Body of pancreas (tissue), 4 donors: ENCODE measurements at regions not wholly inside any gene's neighbourhood (a gene's known extent, or its start where the extent isn't known, plus 50 kb on each side); places are given as distances from the start of the nearest gene placed in this dataset.
"Not testable (repeated sequence)": the region's sequence is repeated elsewhere in the genome, so short reads cannot be mapped to it uniquely, and the experiment has no call there.

Experiments
- ATAC-seq: fragments of 150-250 bp; one replicate; pipeline ENCODE4 v1.9.1; 2016
- DNase-seq, 4 donors: peaks; one replicate each; pipeline ENCODE4 v3.0.0-alpha.2; 2019
- H3K27ac ChIP-seq, 4 donors: fragments of 200-600 bp; sonication (generic); 1 replicate in 3 of 4; 2 replicates in 1 of 4; pipeline versions ENCODE4 v1.5.1 to v1.6.1; 2016 to 2019; ENCODE audit warnings: mild to moderate bottlenecking in 1 of 4, mixed read lengths in 1 of 4, moderate library complexity in 1 of 4
- H3K27me3 ChIP-seq, 2 donors: fragments of 200-600 bp; sonication (generic); one replicate each; pipeline ENCODE4 v1.6.0; 2016; ENCODE audit warnings: mild to moderate bottlenecking in 1 of 2
- H3K36me3 ChIP-seq, 2 donors: fragments of 200-600 bp; sonication (generic); replicated peaks in 1 of 2; 2 replicates each; pipeline ENCODE4 v1.5.1; 2016; ENCODE audit warnings: low read depth in 2 of 2; ENCODE audit not compliant: insufficient read depth in 1 of 2
- H3K4me1 ChIP-seq: fragments of 200-600 bp; sonication (generic); one replicate; pipeline ENCODE4 v1.6.0; 2016
- H3K4me3 ChIP-seq, 2 donors: fragments of 200-600 bp; sonication (generic); 1 replicate in 1 of 2; 2 replicates in 1 of 2; pipeline ENCODE4 v1.5.1; 2016 to 2019
- H3K9me3 ChIP-seq, 3 donors: fragments of 200-600 bp; sonication (generic); 1 replicate in 2 of 3; 2 replicates in 1 of 3; pipeline ENCODE4 v1.5.1; 2016
- CTCF ChIP-seq, 7 experiments: fragments of 450-650 bp in 4 of 7; fragments of 200-600 bp in 3 of 7; sonication (generic) in 3 of 7; IDR thresholded peaks; one replicate each; pipeline ENCODE4 v1.5.1; 2016 to 2019; ENCODE audit warnings: antibody characterized with exemption in 7 of 7
- POLR2A ChIP-seq, 3 donors: fragments of 450-650 bp; IDR thresholded peaks; one replicate each; pipeline ENCODE4 v1.6.1; 2016; ENCODE audit warnings: antibody characterized with exemption in 3 of 3, mild to moderate bottlenecking in 2 of 3
- WGBS, 2 donors: methylation state at CpG; one replicate each; pipeline ENCODE4 v1.1.5; 2017; 5-methylcytosine and 5-hydroxymethylcytosine counted together
- intact Hi-C: fragments of 100-400 bp; cut with DNase I; formaldehyde crosslinking; loops from one replicate; pipeline ENCODE4 v1.15.1; 2023
- small RNA-seq: library from RNA; depleted of rRNA; stranded (forward); fragments of <200 nt; gene quantifications from one replicate; pipeline ENCODE3, GENCODE V24; 2016

GRCh38 chr1:228554107-228554506 lies 66.9 kb downstream of the RNF187 start:
- intact Hi-C loops, result no loop called here
- no peaks in the 10 kb centered on the region for H3K36me3 ChIP-seq
- WGBS, 2 donors, result 34 to 40% methylated on average over 4 to 6 of the region's 6 CpGs
- no peak for ATAC-seq
- H3K27ac ChIP-seq, result no peak overlapping the region
- no peaks in the 10 kb centered on the region for H3K9me3 ChIP-seq
- no peak for TF ChIP-seq POLR2A (IDR thresholded peaks at IDR 0.05)
- TF ChIP-seq CTCF (IDR thresholded peaks at IDR 0.05), result no peak
- no peak overlapping the region for H3K4me3 ChIP-seq
- no peaks in the 10 kb centered on the region for H3K27me3 ChIP-seq
- no peak for DNase-seq
- no peaks in the 10 kb centered on the region for H3K4me1 ChIP-seq

- Histone ChIP-seq H3K27me3 (no peaks in the 10 kb centered on the region), H3K27ac (no peak overlapping the region), H3K4me3 (no peak overlapping the region), H3K9me3 (no peaks in the 10 kb centered on the region), H3K4me1 (no peaks in the 10 kb centered on the region), H3K36me3 (no peaks in the 10 kb centered on the region)
- TF ChIP-seq CTCF (IDR thresholded peaks at IDR 0.05), result no peak
- TF ChIP-seq POLR2A (IDR thresholded peaks at IDR 0.05), result no peak
- WGBS, 2 donors, result 48 to 56% methylated on average over 25 to 68 of the region's 71 CpGs
- intact Hi-C loops, result no loop called here
- ATAC-seq (no peak), DNase-seq (peak in 2 of 4 donors; percentile 10 to 13)
Observed at GRCh38 chr1:228555074-228555994, 68.2 kb downstream of the RNF187 start.

- 53 to 56% methylated on average over 17 to 21 of the region's 66 CpGs for WGBS, 2 donors
Observed at GRCh38 chr1:228556634-228557430, 69.7 kb downstream of the RNF187 start.

More at GRCh38 chr1:228556634-228557430, 69.7 kb downstream of the RNF187 start:
- DNase-seq, H3K4me1 ChIP-seq, H3K27ac ChIP-seq, H3K27me3 ChIP-seq, H3K9me3 ChIP-seq, intact Hi-C loops, ATAC-seq, H3K4me3 ChIP-seq, H3K36me3 ChIP-seq: not testable (repeated sequence)

Small RNA genes in the stretch of these regions (small RNA-seq; reads per million reads assigned to genes)
- gene RNA5SP19, result 1.9 reads per million, percentile 67 among the genes with 10 or more reads in this experiment
